Thoracic aorta (tissue), 2 donors: ENCODE measurements at regions not wholly inside any gene's neighbourhood (a gene's known extent, or its start where the extent isn't known, plus 50 kb on each side); places are given as distances from the start of the nearest gene placed in this dataset.

Experiments used
- ATAC-seq: fragments of 150-250 bp; one replicate; pipeline ENCODE4 v1.8.0; 2017; ENCODE audit warnings: low read depth; ENCODE audit not compliant: insufficient number of reproducible peaks, low FRiP score
- DNase-seq: peaks from one replicate; pipeline ENCODE4 v3.0.0-alpha.2; 2020; ENCODE audit warnings: low spot score
- H3K27ac ChIP-seq, 2 donors: fragments of 200-600 bp; sonication (generic); 1 replicate in 1 of 2; 2 replicates in 1 of 2; pipeline ENCODE4 v1.5.1; 2016; ENCODE audit warnings: mild to moderate bottlenecking in 2 of 2, moderate library complexity in 2 of 2
- H3K27me3 ChIP-seq: fragments of 200-600 bp; sonication (generic); replicated peaks from 2 replicates; pipeline ENCODE4 v1.6.0; 2016; ENCODE audit warnings: mild to moderate bottlenecking; ENCODE audit not compliant: insufficient read depth
- H3K36me3 ChIP-seq: fragments of 200-600 bp; sonication (generic); one replicate; pipeline ENCODE4 v1.5.1; 2016
- H3K4me1 ChIP-seq, 2 donors: fragments of 200-600 bp; sonication (generic); 1 replicate in 1 of 2; 2 replicates in 1 of 2; pipeline versions ENCODE4 v1.5.1 to v1.6.0; 2016; ENCODE audit warnings: low read depth in 2 of 2, mild to moderate bottlenecking in 1 of 2; ENCODE audit not compliant: control insufficient read depth in 1 of 2
- H3K4me3 ChIP-seq: fragments of 200-600 bp; sonication (generic); 2 replicates; pipeline ENCODE4 v1.5.1; 2016; ENCODE audit warnings: mild to moderate bottlenecking
- H3K9me3 ChIP-seq: fragments of 200-600 bp; sonication (generic); 2 replicates; pipeline ENCODE4 v1.5.1; 2016
- CTCF ChIP-seq: fragments of 200-600 bp; sonication (generic); IDR thresholded peaks from one replicate; pipeline ENCODE4 v1.5.1; 2019; ENCODE audit warnings: antibody characterized with exemption

DNA sequence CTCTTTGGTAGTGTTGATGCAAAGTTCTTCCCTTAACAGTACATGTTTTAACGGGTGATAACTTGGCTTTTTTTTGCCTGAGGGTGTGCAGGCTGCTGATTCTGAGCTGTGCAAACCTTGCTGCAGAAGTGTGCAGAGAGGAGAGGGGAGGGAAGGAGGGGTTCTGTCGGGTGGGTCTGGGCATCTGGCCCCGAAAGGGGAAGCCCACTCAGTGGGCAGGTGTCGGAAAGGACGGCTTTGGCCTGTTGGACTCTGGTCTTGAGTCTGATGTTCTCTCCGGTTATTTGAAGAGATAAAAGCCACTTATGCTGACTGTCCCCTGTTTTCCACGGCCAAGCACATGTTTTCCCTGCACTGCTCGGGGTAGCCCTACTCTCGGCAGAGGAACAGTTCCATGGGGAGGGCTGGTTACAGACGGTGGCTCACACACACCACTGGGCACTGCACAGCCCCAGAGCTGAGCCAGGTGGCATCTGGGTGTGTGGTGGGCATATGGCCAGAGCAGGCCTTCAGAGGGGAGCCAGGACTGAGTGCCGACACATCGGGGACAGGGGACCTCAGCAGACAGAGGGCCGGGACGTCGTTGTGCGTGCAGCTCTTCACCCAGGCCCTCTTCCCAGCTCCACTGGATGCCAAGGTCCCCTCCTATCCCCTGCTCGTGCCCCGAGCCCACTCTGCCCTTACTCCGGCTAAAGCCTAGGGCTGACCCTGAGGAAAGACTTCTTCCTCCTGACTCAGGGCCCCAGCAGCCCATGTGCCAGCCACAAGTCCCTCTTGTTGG, 93.2 kb downstream of the TEX29 start:
- Histone ChIP-seq H3K27ac (no peak overlapping the region), H3K27me3 (no peaks in the 10 kb centered on the region), H3K4me1 (no peaks in the 10 kb centered on the region), H3K4me3 (no peak overlapping the region), H3K9me3 (no peaks in the 10 kb centered on the region), H3K36me3 (no peaks in the 10 kb centered on the region)
- no peak for DNase-seq
- no peak for TF ChIP-seq CTCF
- no peak for ATAC-seq

DNA sequence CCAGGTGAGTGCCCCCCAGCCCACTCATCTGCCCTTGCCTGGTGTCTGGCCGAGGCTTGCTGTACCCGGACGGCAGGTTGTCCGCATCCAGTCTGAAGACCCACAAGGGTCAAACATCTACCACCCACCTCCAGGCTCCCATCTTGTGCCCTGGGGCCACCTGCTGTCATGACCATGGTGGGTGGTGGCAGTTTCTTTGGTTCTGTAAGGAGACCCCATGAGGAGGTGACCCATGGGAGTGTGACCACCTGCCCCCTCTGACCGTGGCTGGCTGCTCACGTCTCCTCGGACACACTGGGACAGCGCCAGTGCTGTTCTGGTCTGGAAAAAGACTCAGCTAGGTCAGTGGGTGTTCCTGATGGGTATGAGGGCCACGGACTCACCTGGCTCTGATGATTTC, 93.9 kb downstream of the TEX29 start:
- Histone ChIP-seq H3K36me3 (no peaks in the 10 kb centered on the region), H3K4me3 (no peak overlapping the region), H3K4me1 (no peaks in the 10 kb centered on the region), H3K27ac (no peak overlapping the region), H3K9me3 (no peaks in the 10 kb centered on the region), H3K27me3 (no peaks in the 10 kb centered on the region)
- ATAC-seq (no peak), DNase-seq (no peak)
- TF ChIP-seq CTCF = no peak

GRCh38 chr13:111415246-111415645, 94.8 kb downstream of the TEX29 start:
- no peaks in the 10 kb centered on the region for H3K4me1 ChIP-seq
- no peak overlapping the region for H3K4me3 ChIP-seq
- DNase-seq (no peak), ATAC-seq (no peak)
- H3K27ac ChIP-seq = no peak overlapping the region
- H3K9me3 ChIP-seq = no peaks in the 10 kb centered on the region
- H3K27me3 ChIP-seq = no peaks in the 10 kb centered on the region
- H3K36me3 ChIP-seq = no peaks in the 10 kb centered on the region
- no peak for TF ChIP-seq CTCF

DNA sequence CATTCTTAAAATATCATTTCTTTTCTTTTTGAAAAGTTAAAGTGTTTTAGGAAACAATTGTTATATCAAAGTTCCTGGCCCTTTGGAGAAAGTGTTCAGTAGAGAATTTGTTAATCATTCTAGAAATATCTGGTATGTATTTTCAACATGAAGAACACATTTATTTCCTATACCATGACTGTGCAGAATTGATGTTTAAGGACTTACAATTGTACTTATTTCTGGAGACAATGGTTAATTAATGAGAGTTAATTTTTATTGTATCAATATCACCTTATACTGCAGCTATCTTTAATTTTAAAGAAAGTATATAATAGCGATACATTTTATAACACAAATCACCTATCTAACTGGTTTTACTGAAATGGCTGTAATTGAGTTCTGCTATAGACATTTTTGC, 95.3 kb downstream of the TEX29 start:
- Histone ChIP-seq H3K27ac (no peak overlapping the region), H3K27me3 (no peaks in the 10 kb centered on the region)

GRCh38 chr13:111418101-111418500, 97.7 kb downstream of the TEX29 start:
- Histone ChIP-seq H3K4me1 (no peaks in the 10 kb centered on the region), H3K9me3 (no peaks in the 10 kb centered on the region), H3K4me3 (no peak overlapping the region), H3K36me3 (no peaks in the 10 kb centered on the region), H3K27me3 (no peaks in the 10 kb centered on the region), H3K27ac (no peak overlapping the region)
- TF ChIP-seq CTCF = no peak
- ATAC-seq (no peak), DNase-seq (no peak)

More for the DNA sequence above, 95.3 kb downstream of the TEX29 start:
- no peak for ATAC-seq
- H3K4me3 ChIP-seq = no peak overlapping the region
- H3K4me1 ChIP-seq = no peaks in the 10 kb centered on the region
- no peak for DNase-seq
- no peaks in the 10 kb centered on the region for H3K9me3 ChIP-seq
- H3K36me3 ChIP-seq = no peaks in the 10 kb centered on the region
- no peak for TF ChIP-seq CTCF
